H1 (cell line): ENCODE measurements at regions not wholly inside any gene's neighbourhood (a gene's known extent, or its start where the extent isn't known, plus 50 kb on each side); places are given as distances from the start of the nearest gene placed in this dataset.

Source experiments
- BACH1 ChIP-seq: IDR thresholded peaks from 2 replicates; pipeline ENCODE4 v1.6.1; 2012; ENCODE audit warnings: low read length, improper control_type of control experiment
- CREB1 ChIP-seq: IDR thresholded peaks from 2 replicates; pipeline ENCODE4 v1.6.1; 2012; ENCODE audit warnings: inconsistent platforms
- EP300 ChIP-seq, 2 experiments: IDR thresholded peaks; 1 replicate in 1 of 2; 2 replicates in 1 of 2; pipeline ENCODE4 v1.6.1; 2011 to 2012; ENCODE audit warnings: low read depth in 2 of 2, low read length in 2 of 2, mild to moderate bottlenecking in 2 of 2, borderline replicate concordance in 1 of 2, inconsistent platforms in 1 of 2, moderate library complexity in 1 of 2
- GABPA ChIP-seq: IDR thresholded peaks from 2 replicates; pipeline ENCODE4 v1.6.1; 2011; ENCODE audit warnings: mild to moderate bottlenecking, low read length, moderate library complexity, borderline replicate concordance; ENCODE audit not compliant: insufficient read depth
- JUN ChIP-seq: IDR thresholded peaks from 2 replicates; pipeline ENCODE4 v1.6.1; 2011; ENCODE audit warnings: low read depth, mild to moderate bottlenecking, improper control_type of control experiment, low read length
- NRF1 ChIP-seq: IDR thresholded peaks from 2 replicates; pipeline ENCODE4 v1.6.1; 2011; ENCODE audit warnings: mild to moderate bottlenecking, low read depth, low read length, improper control_type of control experiment
- POLR2AphosphoS5 ChIP-seq: IDR thresholded peaks from 2 replicates; pipeline ENCODE4 v1.6.1; 2011; ENCODE audit warnings: low read depth, low read length
- RFX5 ChIP-seq: IDR thresholded peaks from 2 replicates; pipeline ENCODE4 v1.6.1; 2011; ENCODE audit warnings: low read depth, low read length, improper control_type of control experiment, borderline replicate concordance

DNA sequence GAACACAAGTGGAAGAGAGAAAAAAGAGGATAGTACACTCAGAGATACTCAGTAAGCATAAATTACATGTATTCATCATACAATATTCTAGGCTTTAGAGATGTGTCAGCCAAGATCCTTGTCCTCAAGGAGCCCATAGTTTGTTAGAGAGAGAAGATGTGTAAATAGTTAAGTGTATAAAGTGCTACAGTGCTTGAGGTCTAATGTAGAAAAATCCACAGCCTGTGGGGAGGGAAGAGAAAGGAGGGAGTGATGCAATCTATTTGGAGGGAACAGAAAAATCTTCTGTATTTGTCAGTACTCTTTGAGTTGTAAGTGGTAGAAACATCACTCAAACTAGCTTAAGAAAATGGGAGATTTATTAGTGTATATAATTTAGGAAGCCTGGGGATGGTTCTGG lies 81.9 kb downstream of the PALM2AKAP2 start (continued):
- no peak for TF ChIP-seq CREB1
- no peak for TF ChIP-seq POLR2AphosphoS5
- no peak for TF ChIP-seq GABPA
- no peak for TF ChIP-seq JUN
- no peak for TF ChIP-seq RFX5
- TF ChIP-seq EP300 (IDR thresholded peaks at IDR 0.05; ENCODE audit: borderline replicate concordance in 1 of 2, low read depth in 2 of 2, low read length in 2 of 2) = no peak
- no peak for TF ChIP-seq NRF1
- no peak for TF ChIP-seq BACH1
